VCaP (cell line): ENCODE measurements at regions not wholly inside any gene's neighbourhood (a gene's known extent, or its start where the extent isn't known, plus 50 kb on each side); places are given as distances from the start of the nearest gene placed in this dataset.

Source experiments
- H3K27ac ChIP-seq: fragments of 450-650 bp; 2 replicates; pipeline ENCODE4 v1.5.1; 2017
- CTCF ChIP-seq: fragments of 450-650 bp; conservative IDR thresholded peaks from 2 replicates; pipeline ENCODE4 v1.5.1; 2017; ENCODE audit warnings: mild to moderate bottlenecking, moderate library complexity

- no peak overlapping the region for H3K27ac ChIP-seq
- no peak for TF ChIP-seq CTCF
These were observed 104.2 kb upstream of the RALGPS2 start for GRCh38 chr1:178620584-178621475.

DNA sequence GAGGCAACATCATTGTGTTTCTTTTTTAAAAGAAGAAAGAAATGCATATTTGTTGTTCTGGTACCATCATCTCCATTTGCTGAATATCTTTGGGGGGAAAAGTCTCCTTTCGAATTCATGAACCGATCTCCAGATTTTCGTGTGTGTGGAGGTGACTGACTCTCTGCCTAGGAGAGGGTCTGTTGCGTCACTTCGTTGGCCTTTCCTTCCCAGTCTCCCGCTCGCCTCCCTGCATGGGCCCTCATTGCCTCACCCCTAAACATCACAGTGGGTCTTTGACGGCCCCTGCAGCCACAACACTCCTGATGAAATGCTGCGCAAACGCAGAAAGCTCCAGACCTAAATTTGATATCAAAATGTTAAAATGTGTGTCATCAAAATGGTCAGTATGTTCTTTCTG lies 103.2 kb upstream of the RALGPS2 start:
- TF ChIP-seq CTCF: no peak
- H3K27ac ChIP-seq: no peak overlapping the region

GRCh38 chr1:178625695-178626094 lies 99.3 kb upstream of the RALGPS2 start:
- no peak overlapping the region for H3K27ac ChIP-seq
- TF ChIP-seq CTCF: no peak

DNA sequence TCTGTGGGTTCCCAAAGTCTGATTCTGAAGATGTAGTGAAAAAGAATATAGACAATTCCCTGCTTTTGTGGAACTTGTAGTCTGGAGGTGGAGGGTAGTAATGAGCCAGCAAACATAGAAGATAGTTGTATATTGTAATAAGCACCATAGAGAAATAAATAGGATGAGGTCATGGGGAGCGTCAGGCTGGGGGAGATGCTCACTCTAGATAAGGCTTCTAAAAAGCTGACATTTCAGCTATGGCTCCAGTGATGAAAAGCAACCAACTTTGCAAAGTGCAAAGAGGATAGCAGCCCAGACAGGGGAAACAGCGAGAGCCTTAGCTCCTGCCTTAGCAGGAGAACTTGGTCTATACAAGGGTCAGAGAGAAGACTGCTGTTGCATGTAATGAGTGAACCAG lies 98.0 kb upstream of the RALGPS2 start:
- no peak overlapping the region for H3K27ac ChIP-seq
- no peak for TF ChIP-seq CTCF

- no peak for TF ChIP-seq CTCF
- H3K27ac ChIP-seq: no peak overlapping the region
These were observed 96.3 kb upstream of the RALGPS2 start for GRCh38 chr1:178628637-178629251.

DNA sequence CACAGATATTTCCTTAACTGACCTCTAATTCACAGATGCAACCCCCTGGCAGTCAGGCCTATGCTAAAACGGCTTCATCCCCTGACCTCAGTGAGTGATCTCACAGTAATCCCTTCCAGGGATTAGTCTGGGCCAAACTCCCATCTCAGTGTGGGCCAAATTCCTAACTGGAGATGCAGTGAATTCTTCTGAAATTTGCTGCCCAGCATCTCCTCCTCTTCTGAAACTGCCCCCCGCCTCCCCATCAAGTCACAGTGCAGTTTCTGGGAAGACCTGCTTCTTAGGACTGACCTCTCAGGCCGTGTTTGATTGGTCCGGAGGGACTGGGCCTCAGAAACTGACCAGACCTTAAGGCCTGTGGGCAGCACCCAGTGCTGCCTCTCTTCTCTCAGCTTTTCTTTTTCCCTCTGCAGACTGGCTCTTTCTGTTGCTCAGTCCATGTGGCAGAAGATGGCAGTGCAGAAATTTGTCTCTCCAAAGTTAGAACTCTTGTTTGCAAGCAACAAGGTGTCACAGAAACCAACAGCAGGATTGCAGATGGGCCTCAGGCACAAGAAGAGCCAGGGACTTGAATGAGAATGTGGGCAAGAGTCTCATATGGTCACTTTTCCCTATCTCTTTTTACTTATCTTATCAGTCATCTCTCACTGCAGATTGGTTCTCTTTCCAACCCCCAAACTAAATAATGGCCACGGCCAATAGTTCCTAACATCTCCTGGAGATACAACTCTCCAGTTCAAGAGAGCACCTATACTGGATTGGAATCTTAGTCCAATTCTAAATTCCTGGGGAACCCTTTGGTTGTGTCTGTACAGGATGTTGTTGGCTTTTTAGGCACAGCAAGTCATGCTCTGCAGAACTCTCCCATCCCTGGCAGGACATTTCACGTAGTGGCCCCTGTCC lies 95.5 kb upstream of the RALGPS2 start:
- no peak for TF ChIP-seq CTCF
- H3K27ac ChIP-seq: no peak overlapping the region

DNA sequence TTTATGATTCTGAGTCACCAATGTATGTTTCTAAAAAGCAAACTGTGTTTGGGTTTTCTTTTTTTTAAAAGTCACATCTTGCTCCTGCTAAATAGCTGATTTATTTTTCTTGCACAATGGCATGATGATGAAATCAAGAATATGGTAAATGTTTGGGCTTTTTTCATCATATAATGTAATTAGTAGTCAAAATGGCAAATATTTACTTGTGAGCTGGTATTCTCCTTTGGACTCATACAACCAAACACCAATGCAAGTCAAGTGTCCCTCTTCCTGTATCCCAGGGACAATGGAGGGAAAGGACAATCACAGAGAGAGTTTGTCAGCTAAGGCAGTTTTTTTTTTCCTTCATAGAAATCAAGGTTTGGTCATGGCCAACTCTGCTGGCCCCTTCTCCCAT lies 94.6 kb upstream of the RALGPS2 start:
- no peak for TF ChIP-seq CTCF
- no peak overlapping the region for H3K27ac ChIP-seq
